ENCODE measurements at regions not wholly inside any gene's neighbourhood (a gene's known extent, or its start where the extent isn't known, plus 50 kb on each side); places are given as distances from the start of the nearest gene placed in this dataset.

GRCh38 chr6:79307321-79308036, 73.0 kb upstream of the HMGN3 start:
- Histone ChIP-seq H3K27me3 (ENCODE audit: insufficient read depth, low read length) (no peaks in the 10 kb centered on the region), H3K23ac (ENCODE audit: low read length) (no peak overlapping the region), H4K8ac (ENCODE audit: low read depth, low read length) (no peak overlapping the region), H4K12ac (ENCODE audit: low read depth, low read length) (no peak overlapping the region), H2BK5ac (ENCODE audit: low read depth, low read length, poor library complexity) (no peak overlapping the region), H3K27ac (ENCODE audit: low read depth, low read length) (no peak overlapping the region), H3K79me1 (ENCODE audit: low read length) (peaks cover 2% of the 10 kb centered on the region), H3K18ac (ENCODE audit: low read length) (no peak overlapping the region), H3K4ac (ENCODE audit: low read depth, low read length) (no peak overlapping the region), H4K91ac (ENCODE audit: low read depth, low read length) (no peak overlapping the region), H2AFZ (ENCODE audit: insufficient read depth, low read length, poor library complexity) (no peak overlapping the region), H3K9me3 (ENCODE audit: insufficient read depth, low read depth, low read length) (peaks cover 6% of the 10 kb centered on the region), H2BK12ac (ENCODE audit: low read length) (no peak overlapping the region), H3K4me3 (ENCODE audit: low read depth, low read length) (no peak overlapping the region), H3K4me1 (ENCODE audit: control insufficient read depth in 1 of 2, insufficient read depth in 2 of 2, low read length in 2 of 2) (peaks cover 1 to 2% of the 10 kb centered on the region in 2 experiments), H3K9ac (ENCODE audit: low read length) (no peak overlapping the region), H2BK120ac (ENCODE audit: insufficient read depth, low read length, poor library complexity) (no peak overlapping the region), H3K4me2 (ENCODE audit: low read length) (no peak overlapping the region), H2AK5ac (ENCODE audit: low read length) (no peak overlapping the region), H3K36me3 (ENCODE audit: control insufficient read depth in 1 of 2, insufficient read depth in 2 of 2, low read length in 2 of 2) (no peaks in the 10 kb centered on the region), H3K14ac (ENCODE audit: low read length) (no peak overlapping the region), H3K79me2 (ENCODE audit: control insufficient read depth, insufficient read depth, low read length, poor library complexity) (no peaks in the 10 kb centered on the region)
- peak; percentile 69 to 83 for DNase-seq
- no CpG with 5 or more reads among the region's 7 CpGs for WGBS (ENCODE audit: extremely low coverage, insufficient coverage, insufficient read length)

- Histone ChIP-seq H3K4me2 (ENCODE audit: low read length) (no peak overlapping the region), H2BK5ac (ENCODE audit: low read depth, low read length, poor library complexity) (no peak overlapping the region), H3K9ac (ENCODE audit: low read length) (no peak overlapping the region), H4K8ac (ENCODE audit: low read depth, low read length) (no peak overlapping the region), H3K4me1 (ENCODE audit: control insufficient read depth in 1 of 2, insufficient read depth in 2 of 2, low read length in 2 of 2) (peaks cover 5 to 9% of the 10 kb centered on the region in 2 experiments), H3K4me3 (ENCODE audit: low read depth, low read length) (no peak overlapping the region), H3K79me2 (ENCODE audit: control insufficient read depth, insufficient read depth, low read length, poor library complexity) (no peaks in the 10 kb centered on the region), H3K79me1 (ENCODE audit: low read length) (peaks cover 14% of the 10 kb centered on the region), H4K91ac (ENCODE audit: low read depth, low read length) (no peak overlapping the region), H2BK120ac (ENCODE audit: insufficient read depth, low read length, poor library complexity) (no peak overlapping the region), H2AFZ (ENCODE audit: insufficient read depth, low read length, poor library complexity) (no peak overlapping the region), H2AK5ac (ENCODE audit: low read length) (no peak overlapping the region), H3K36me3 (ENCODE audit: control insufficient read depth in 1 of 2, insufficient read depth in 2 of 2, low read length in 2 of 2) (no peaks in the 10 kb centered on the region), H4K12ac (ENCODE audit: low read depth, low read length) (no peak overlapping the region), H3K4ac (ENCODE audit: low read depth, low read length) (no peak overlapping the region), H2BK12ac (ENCODE audit: low read length) (no peak overlapping the region), H3K23ac (ENCODE audit: low read length) (no peak overlapping the region), H3K27ac (ENCODE audit: low read depth, low read length) (no peak overlapping the region), H3K18ac (ENCODE audit: low read length) (no peak overlapping the region), H3K27me3 (ENCODE audit: insufficient read depth, low read length) (no peaks in the 10 kb centered on the region), H3K14ac (ENCODE audit: low read length) (no peak overlapping the region), H3K9me3 (ENCODE audit: insufficient read depth, low read depth, low read length) (peaks cover 3% of the 10 kb centered on the region)
- DNase-seq = no peak
- WGBS (ENCODE audit: extremely low coverage, insufficient coverage, insufficient read length) = no CpG with 5 or more reads among the region's 2 CpGs
Measured at GRCh38 chr6:79305020-79305419, 70.5 kb upstream of the HMGN3 start.

- H3K79me2 ChIP-seq (ENCODE audit: control insufficient read depth, insufficient read depth, low read length, poor library complexity) = no peaks in the 10 kb centered on the region
- no peak overlapping the region for H2AK5ac ChIP-seq (ENCODE audit: low read length)
- no peaks in the 10 kb centered on the region for H3K9me3 ChIP-seq (ENCODE audit: insufficient read depth, low read depth, low read length)
- H4K91ac ChIP-seq (ENCODE audit: low read depth, low read length) = peak overlapping the region; percentile 62
- WGBS (ENCODE audit: extremely low coverage, insufficient coverage, insufficient read length) = no CpG with 5 or more reads among the region's 4 CpGs
- no peak overlapping the region for H3K4ac ChIP-seq (ENCODE audit: low read depth, low read length)
- H3K14ac ChIP-seq (ENCODE audit: low read length) = no peak overlapping the region
- no peak overlapping the region for H3K9ac ChIP-seq (ENCODE audit: low read length)
- peaks cover 14% of the 10 kb centered on the region for H3K79me1 ChIP-seq (ENCODE audit: low read length)
- no peak overlapping the region for H2AFZ ChIP-seq (ENCODE audit: insufficient read depth, low read length, poor library complexity)
- H2BK120ac ChIP-seq (ENCODE audit: insufficient read depth, low read length, poor library complexity) = peak overlapping the region; percentile 60
- no peak overlapping the region for H3K4me3 ChIP-seq (ENCODE audit: low read depth, low read length)
- no peak overlapping the region for H3K4me2 ChIP-seq (ENCODE audit: low read length)
- no peak overlapping the region for H3K27ac ChIP-seq (ENCODE audit: low read depth, low read length)
- H3K23ac ChIP-seq (ENCODE audit: low read length) = no peak overlapping the region
- H3K27me3 ChIP-seq (ENCODE audit: insufficient read depth, low read length) = no peaks in the 10 kb centered on the region
- H4K8ac ChIP-seq (ENCODE audit: low read depth, low read length) = no peak overlapping the region
- H2BK5ac ChIP-seq (ENCODE audit: low read depth, low read length, poor library complexity) = peak overlapping the region; percentile 66
- peak; percentile 54 to 87 for DNase-seq
- H4K12ac ChIP-seq (ENCODE audit: low read depth, low read length) = no peak overlapping the region
- peaks cover 5 to 9% of the 10 kb centered on the region in 2 experiments for H3K4me1 ChIP-seq (ENCODE audit: control insufficient read depth in 1 of 2, insufficient read depth in 2 of 2, low read length in 2 of 2)
- H3K36me3 ChIP-seq (ENCODE audit: control insufficient read depth in 1 of 2, insufficient read depth in 2 of 2, low read length in 2 of 2) = no peaks in the 10 kb centered on the region
- no peak overlapping the region for H3K18ac ChIP-seq (ENCODE audit: low read length)
- H2BK12ac ChIP-seq (ENCODE audit: low read length) = peak overlapping the region; percentile 13
Measured at GRCh38 chr6:79302341-79302740, 67.9 kb upstream of the HMGN3 start.

- peak overlapping the region; percentile 67 for H3K14ac ChIP-seq (ENCODE audit: low read length)
- H3K9ac ChIP-seq (ENCODE audit: low read length) = no peak overlapping the region
- H3K23ac ChIP-seq (ENCODE audit: low read length) = no peak overlapping the region
- H3K79me1 ChIP-seq (ENCODE audit: low read length) = peaks cover 17% of the 10 kb centered on the region
- H3K4me3 ChIP-seq (ENCODE audit: low read depth, low read length) = no peak overlapping the region
- H4K91ac ChIP-seq (ENCODE audit: low read depth, low read length) = peak overlapping the region; percentile 92
- H3K79me2 ChIP-seq (ENCODE audit: control insufficient read depth, insufficient read depth, low read length, poor library complexity) = no peaks in the 10 kb centered on the region
- H3K27me3 ChIP-seq (ENCODE audit: insufficient read depth, low read length) = no peaks in the 10 kb centered on the region
- H2BK12ac ChIP-seq (ENCODE audit: low read length) = peak overlapping the region; percentile 99
- H3K36me3 ChIP-seq (ENCODE audit: control insufficient read depth in 1 of 2, insufficient read depth in 2 of 2, low read length in 2 of 2) = no peaks in the 10 kb centered on the region
- H4K8ac ChIP-seq (ENCODE audit: low read depth, low read length) = peak overlapping the region; percentile 87
- H3K4me2 ChIP-seq (ENCODE audit: low read length) = peak overlapping the region; percentile 58
- no peak overlapping the region for H3K4ac ChIP-seq (ENCODE audit: low read depth, low read length)
- H2BK5ac ChIP-seq (ENCODE audit: low read depth, low read length, poor library complexity) = peak overlapping the region; percentile 96
- H2AK5ac ChIP-seq (ENCODE audit: low read length) = peak overlapping the region; percentile 29
- peaks cover 5 to 9% of the 10 kb centered on the region in 2 experiments for H3K4me1 ChIP-seq (ENCODE audit: control insufficient read depth in 1 of 2, insufficient read depth in 2 of 2, low read length in 2 of 2)
- peak; percentile 51 to 92 for DNase-seq
- peak overlapping the region; percentile 95 for H2BK120ac ChIP-seq (ENCODE audit: insufficient read depth, low read length, poor library complexity)
- peak overlapping the region; percentile 64 for H3K18ac ChIP-seq (ENCODE audit: low read length)
- peak overlapping the region; percentile 96 for H3K27ac ChIP-seq (ENCODE audit: low read depth, low read length)
- H4K12ac ChIP-seq (ENCODE audit: low read depth, low read length) = no peak overlapping the region
- H2AFZ ChIP-seq (ENCODE audit: insufficient read depth, low read length, poor library complexity) = peak overlapping the region; percentile 45
- no peaks in the 10 kb centered on the region for H3K9me3 ChIP-seq (ENCODE audit: insufficient read depth, low read depth, low read length)
Measured at GRCh38 chr6:79301290-79301689, 66.8 kb upstream of the HMGN3 start.

Data from trophoblast cell (in vitro differentiated cells and primary cell).